Endothelial cell of umbilical vein (primary cell): ENCODE measurements at regions not wholly inside any gene's neighbourhood (a gene's known extent, or its start where the extent isn't known, plus 50 kb on each side); places are given as distances from the start of the nearest gene placed in this dataset.

ENCODE experiments used
- BruUV-seq: library from RNA; stranded (reverse); fragments of 400-500 nt; replicated peaks from 2 replicates; lab custom pipeline; 2021; lab: Mats Ljungman, UMichigan
- CTCF ChIA-PET: fragments of 300-600, 350-600 bp; sonication (Branson Sonifier 250); formaldehyde crosslinking; loops from one replicate; lab custom pipeline; 2021; ENCODE audit warnings: antibody characterized with exemption, inconsistent platforms; lab: Charles Lee
- POLR2A ChIA-PET: fragments of 300-600, 350-600 bp; sonication (Branson Sonifier 250); formaldehyde crosslinking; loops from one replicate; lab custom pipeline; 2021; ENCODE audit warnings: antibody characterized with exemption, inconsistent platforms; lab: Charles Lee
- DNase-seq: peaks from one replicate; pipeline ENCODE4 v3.0.0-alpha.2; 2011; ENCODE audit warnings: low read depth, low spot score
- FAIRE-seq: peaks from 2 replicates; lab custom pipeline; 2011; peaks lifted over from hg19 to GRCh38; lab: Jason Lieb, UNC
- H2AFZ ChIP-seq: 2 replicates; pipeline ENCODE4 v1.6.0; 2012; ENCODE audit warnings: low read depth, low read length, control low read depth, inconsistent platforms
- H3K27ac ChIP-seq: 2 replicates; pipeline ENCODE4 v1.5.1; 2011; ENCODE audit warnings: low read depth, mild to moderate bottlenecking, control low read depth, low read length, moderate library complexity; ENCODE audit not compliant: insufficient read depth
- H3K27me3 ChIP-seq, 2 experiments: 2 replicates each; pipeline versions ENCODE4 v1.6.0 to v1.6.1; 2011; ENCODE audit warnings: low read length in 2 of 2, mixed read lengths in 1 of 2; ENCODE audit not compliant: control insufficient read depth in 2 of 2, insufficient read depth in 2 of 2
- H3K36me3 ChIP-seq, 2 experiments: 2 replicates in 1 of 2; 3 replicates in 1 of 2; pipeline ENCODE4 v1.5.1; 2011; ENCODE audit warnings: low read length in 2 of 2, mild to moderate bottlenecking in 1 of 2, moderate library complexity in 1 of 2; ENCODE audit not compliant: control insufficient read depth in 2 of 2, insufficient read depth in 2 of 2; ENCODE audit errors: extremely low read depth in 1 of 2
- H3K4me1 ChIP-seq: 3 replicates; pipeline ENCODE4 v1.5.1; 2011; ENCODE audit warnings: mild to moderate bottlenecking, low read length; ENCODE audit not compliant: control insufficient read depth, insufficient read depth; ENCODE audit errors: extremely low read depth
- H3K4me2 ChIP-seq: 2 replicates; pipeline ENCODE4 v1.6.1; 2011; ENCODE audit warnings: low read length, control low read depth, mixed read lengths; ENCODE audit not compliant: insufficient read depth
- H3K4me3 ChIP-seq, 3 experiments: fragments of 200-600 bp in 1 of 3; sonication (generic), shearing (Covaris generic) in 1 of 3; replicated peaks in 1 of 3; 2 replicates each; pipeline ENCODE4 v1.5.1; 2011 to 2016; ENCODE audit warnings: control low read depth in 3 of 3, low read length in 3 of 3, mild to moderate bottlenecking in 2 of 3, inconsistent platforms in 1 of 3, low read depth in 1 of 3, moderate library complexity in 1 of 3; ENCODE audit not compliant: insufficient read depth in 1 of 3
- H3K79me2 ChIP-seq: 2 replicates; pipeline ENCODE4 v1.6.0; 2012; ENCODE audit warnings: low read length, inconsistent platforms; ENCODE audit not compliant: control insufficient read depth, insufficient read depth
- H3K9ac ChIP-seq: replicated peaks from 2 replicates; pipeline ENCODE3; 2011; ENCODE audit warnings: low read length, control low read depth; ENCODE audit not compliant: insufficient read depth; ENCODE audit errors: extremely low read depth
- H3K9me1 ChIP-seq: replicated peaks from 3 replicates; pipeline ENCODE4 v1.6.0; 2011; ENCODE audit warnings: mild to moderate bottlenecking, low read length; ENCODE audit not compliant: control insufficient read depth, insufficient read depth; ENCODE audit errors: extremely low read depth
- H3K9me3 ChIP-seq: replicated peaks from 2 replicates; pipeline ENCODE4 v1.5.1; 2012; ENCODE audit warnings: low read length, inconsistent platforms; ENCODE audit not compliant: control insufficient read depth, insufficient read depth
- H4K20me1 ChIP-seq: replicated peaks from 2 replicates; pipeline ENCODE3; 2011; ENCODE audit warnings: mild to moderate bottlenecking, low read length; ENCODE audit not compliant: control insufficient read depth, insufficient read depth; ENCODE audit errors: extremely low read depth
- CTCF ChIP-seq, 2 donors: IDR thresholded peaks; 1 replicate in 1 of 2; 2 replicates in 1 of 2; pipeline ENCODE4 v1.5.1; 2011; ENCODE audit warnings: low read length in 2 of 2, mild to moderate bottlenecking in 2 of 2, moderate library complexity in 2 of 2, control low read depth in 1 of 2, inconsistent platforms in 1 of 2, low read depth in 1 of 2; ENCODE audit not compliant: insufficient read depth in 1 of 2; ENCODE audit errors: extremely low read depth in 1 of 2
- JUN ChIP-seq: IDR thresholded peaks from 2 replicates; pipeline ENCODE4 v1.6.1; 2011; ENCODE audit warnings: borderline replicate concordance, low read depth; ENCODE audit not compliant: insufficient read length, insufficient read depth
- MYC ChIP-seq: IDR thresholded peaks from one replicate; pipeline ENCODE4 v1.6.1; 2011; ENCODE audit warnings: mild to moderate bottlenecking, low read depth, low read length
- POLR2AphosphoS5 ChIP-seq: IDR thresholded peaks from 2 replicates; pipeline ENCODE4 v1.6.1; 2012; ENCODE audit warnings: low read depth, mild to moderate bottlenecking, control low read depth, low read length, moderate library complexity; ENCODE audit not compliant: insufficient read depth
- dilution Hi-C: fragments of 300-500 bp; cut with MboI; formaldehyde crosslinking; loops from one replicate; pipeline ENCODE4 v1.15.0; 2019; ENCODE audit warnings: low sequenced_read_pairs; ENCODE audit not compliant: extremely low pct_ligation_motif_present
- intact Hi-C: fragments of 100-400 bp; cut with micrococcal nuclease; formaldehyde crosslinking; loops from one replicate; pipeline ENCODE4 v1.10.0; 2022

DNA sequence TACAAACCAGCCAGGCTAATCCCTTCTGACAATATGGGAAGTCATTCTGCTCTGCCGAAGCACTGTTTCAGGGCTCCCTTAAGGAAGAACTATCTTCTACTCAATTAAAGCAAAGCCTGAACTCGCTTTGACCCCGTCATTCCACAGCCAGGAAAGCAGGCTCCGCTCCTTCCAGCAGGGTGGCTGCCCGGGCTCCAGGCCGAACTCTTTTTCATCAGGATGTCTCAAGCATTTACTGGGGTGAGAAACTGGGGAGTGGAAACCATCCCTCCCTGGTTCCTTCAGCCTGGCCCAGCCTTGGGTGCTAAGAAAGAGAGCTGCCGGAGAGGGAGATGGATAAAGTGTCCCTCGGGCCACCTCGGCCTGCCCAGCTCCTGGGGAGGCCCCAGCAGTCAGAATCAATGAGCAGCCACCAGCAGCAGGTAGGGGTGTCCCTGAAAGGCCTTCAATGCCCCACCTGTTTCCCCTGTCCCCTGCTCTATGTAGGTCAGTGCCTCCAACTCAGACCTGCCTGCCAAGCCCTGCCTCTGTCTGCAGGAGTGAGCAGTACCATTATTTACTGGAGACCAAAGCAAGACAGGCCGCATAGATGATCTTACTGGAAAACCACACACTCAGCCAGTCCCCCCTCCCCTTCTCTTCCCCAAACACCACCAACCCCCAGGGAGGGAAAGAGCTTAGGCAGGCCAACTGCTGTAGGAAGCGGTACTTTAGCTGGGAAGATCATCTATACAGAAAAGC is 225.6 kb upstream of the TLE3 start:
- no peak overlapping the region for H3K27ac ChIP-seq

More for the DNA sequence above, 225.6 kb upstream of the TLE3 start:
- no peak for TF ChIP-seq MYC
- no peak for TF ChIP-seq CTCF (IDR thresholded peaks at IDR 0.05; ENCODE audit: extremely low read depth in 1 of 2, insufficient read depth in 1 of 2, low read depth in 1 of 2, low read length in 2 of 2)
- TF ChIP-seq JUN = no peak
- TF ChIP-seq POLR2AphosphoS5 = no peak
- dilution Hi-C loops = no loop called here
- no peaks in the 10 kb centered on the region for H3K9me3 ChIP-seq
- no peak overlapping the region for H3K9ac ChIP-seq
- H2AFZ ChIP-seq = no peak overlapping the region
- H3K4me1 ChIP-seq = no peaks in the 10 kb centered on the region
- H3K4me3 ChIP-seq = no peak overlapping the region
- POLR2A ChIA-PET = no interaction called here
- FAIRE-seq (no peak), DNase-seq (no peak)
- peaks cover 0 to 3% of the 10 kb centered on the region in 2 experiments for H3K27me3 ChIP-seq
- intact Hi-C loops = no loop called here
- H3K4me2 ChIP-seq = no peak overlapping the region
- H3K79me2 ChIP-seq = no peaks in the 10 kb centered on the region
- H3K9me1 ChIP-seq = no peaks in the 10 kb centered on the region
- no TSS peak for BruUV-seq
- no peaks in the 10 kb centered on the region for H4K20me1 ChIP-seq
- no peaks in the 10 kb centered on the region for H3K36me3 ChIP-seq
- CTCF ChIA-PET = interaction anchor here (1.3 kb wide), 1 partner anchor 8 kb away, joined by 5 read pairs; no protein-coding TSS in a partner anchor
